Right lobe of liver (tissue), 6 donors: ENCODE measurements at regions not wholly inside any gene's neighbourhood (a gene's known extent, or its start where the extent isn't known, plus 50 kb on each side); places are given as distances from the start of the nearest gene placed in this dataset.

Experiments
- ATAC-seq, 4 donors: fragments of 200-7000 bp; cut with Tn5 transposase; one replicate each; pipeline ENCODE4 v1.9.1; 2020; ENCODE audit warnings: mild to moderate bottlenecking in 4 of 4, moderate library complexity in 4 of 4
- DNase-seq, 3 donors: peaks; one replicate each; pipeline ENCODE4 v3.0.0-alpha.2; 2020
- H3K27ac ChIP-seq, 3 donors: fragments of 200-600 bp; one replicate each; pipeline ENCODE4 v1.8.0; 2022
- H3K27me3 ChIP-seq, 2 donors: fragments of 200-600 bp; one replicate each; pipeline ENCODE4 v1.8.0; 2022
- H3K36me3 ChIP-seq, 4 donors: fragments of 200-600 bp; sonication (generic) in 1 of 4; one replicate each; pipeline versions ENCODE4 v1.5.1 to v1.8.0; 2017 to 2022; ENCODE audit warnings: control low read depth in 1 of 4
- H3K4me1 ChIP-seq, 4 donors: fragments of 200-600 bp; sonication (generic) in 1 of 4; one replicate each; pipeline versions ENCODE4 v1.5.1 to v1.8.0; 2017 to 2022; ENCODE audit warnings: control low read depth in 1 of 4
- H3K4me3 ChIP-seq, 3 donors: fragments of 200-600 bp; one replicate each; pipeline ENCODE4 v1.8.0; 2022
- H3K9me3 ChIP-seq, 4 donors: fragments of 200-600 bp; sonication (generic) in 1 of 4; one replicate each; pipeline versions ENCODE4 v1.5.1 to v1.8.0; 2017 to 2022; ENCODE audit warnings: control low read depth in 1 of 4
- CTCF ChIP-seq, 4 donors: fragments of 200-600 bp in 3 of 4; fragments of 450-650 bp in 1 of 4; IDR thresholded peaks; one replicate each; pipeline versions ENCODE4 v1.5.1 to v1.8.0; 2016 to 2022; ENCODE audit warnings: antibody characterized with exemption in 4 of 4, mild to moderate bottlenecking in 2 of 4
- POLR2A ChIP-seq: fragments of 450-650 bp; IDR thresholded peaks from one replicate; pipeline ENCODE4 v1.6.1; 2017; ENCODE audit warnings: antibody characterized with exemption, mild to moderate bottlenecking
- WGBS: methylation state at CpG from one replicate; pipeline ENCODE4 v1.1.6; 2018; ENCODE audit warnings: low coverage, low lambda C conversion rate; ENCODE audit not compliant: insufficient coverage; ENCODE audit errors: missing lambda C conversion rate; 5-methylcytosine and 5-hydroxymethylcytosine counted together
- intact Hi-C, 2 donors: fragments of 100-400 bp; cut with DNase I; formaldehyde crosslinking; loops; one replicate each; pipeline versions ENCODE4 v1.11.2 to v1.14.1; 2022
- donor health status: DM: no; HTN: yes; CAD: no.
- donor health status: DM: no; HTN: no; CAD: no.
- donor health status: DM: no; HTN: no; CAD: no.
- donor health status: DM: no; HTN: yes; CAD: no.
- donor health status: DM: no; HTN: yes; CAD: no.

DNA sequence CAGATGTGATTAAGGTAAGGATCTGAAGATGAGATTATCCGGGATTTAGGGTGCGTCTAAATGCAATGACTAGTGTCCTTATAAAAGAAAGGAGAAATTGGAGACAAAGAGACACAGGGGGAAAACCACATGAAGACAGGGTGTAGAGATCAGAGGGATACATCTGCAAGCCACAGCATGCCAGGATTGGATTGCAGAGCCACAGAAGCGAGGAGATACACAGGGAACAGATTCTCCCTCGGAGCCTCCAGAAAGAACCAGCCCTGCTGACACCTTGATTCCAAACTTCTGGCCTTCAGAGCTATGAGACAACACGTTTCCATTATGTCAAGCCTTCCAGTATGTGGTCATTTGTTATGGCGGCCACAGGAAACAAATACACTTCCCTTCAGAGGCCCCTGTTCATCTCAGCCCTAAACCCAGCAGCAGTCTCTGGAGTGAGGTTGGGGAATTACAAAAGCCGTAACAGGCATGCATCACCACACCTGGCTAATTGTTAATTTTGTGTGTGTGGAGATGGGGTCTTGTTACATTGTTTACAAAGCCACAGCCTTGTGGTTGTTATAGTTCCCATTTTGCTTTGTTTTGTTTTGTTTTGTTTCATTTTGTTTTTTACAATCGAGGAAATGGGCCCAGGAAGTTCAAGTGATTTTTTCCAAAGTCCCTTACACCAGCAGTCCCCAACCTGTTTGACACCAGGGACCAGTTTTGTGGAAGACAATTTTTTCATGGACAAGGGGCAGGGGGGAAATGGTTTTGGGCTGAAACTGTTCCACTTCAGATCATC lies 51.6 kb upstream of the LYRM9 start:
- H3K36me3 ChIP-seq = no peaks in the 10 kb centered on the region
- no peak overlapping the region for H3K27ac ChIP-seq
- TF ChIP-seq CTCF (IDR thresholded peaks at IDR 0.05) (no peak), POLR2A (no peak)
- no peaks in the 10 kb centered on the region for H3K27me3 ChIP-seq
- 69% methylated on average over 5 of the region's 8 CpGs for WGBS
- ATAC-seq (no peak), DNase-seq (no peak)
- no peaks in the 10 kb centered on the region for H3K4me1 ChIP-seq
- intact Hi-C loops = no loop called here
- no peak overlapping the region for H3K4me3 ChIP-seq
- no peaks in the 10 kb centered on the region for H3K9me3 ChIP-seq

GRCh38 chr17:27945333-27945616 lies 52.1 kb upstream of the LYRM9 start:
- no CpG with 5 or more reads among the region's 6 CpGs for WGBS
- TF ChIP-seq CTCF (IDR thresholded peaks at IDR 0.05) (no peak), POLR2A (no peak)
- DNase-seq (no peak), ATAC-seq (no peak)
- intact Hi-C loops = no loop called here
- Histone ChIP-seq H3K4me3 (no peak overlapping the region), H3K36me3 (no peaks in the 10 kb centered on the region), H3K4me1 (no peaks in the 10 kb centered on the region), H3K9me3 (no peaks in the 10 kb centered on the region), H3K27me3 (no peaks in the 10 kb centered on the region), H3K27ac (no peak overlapping the region)

DNA sequence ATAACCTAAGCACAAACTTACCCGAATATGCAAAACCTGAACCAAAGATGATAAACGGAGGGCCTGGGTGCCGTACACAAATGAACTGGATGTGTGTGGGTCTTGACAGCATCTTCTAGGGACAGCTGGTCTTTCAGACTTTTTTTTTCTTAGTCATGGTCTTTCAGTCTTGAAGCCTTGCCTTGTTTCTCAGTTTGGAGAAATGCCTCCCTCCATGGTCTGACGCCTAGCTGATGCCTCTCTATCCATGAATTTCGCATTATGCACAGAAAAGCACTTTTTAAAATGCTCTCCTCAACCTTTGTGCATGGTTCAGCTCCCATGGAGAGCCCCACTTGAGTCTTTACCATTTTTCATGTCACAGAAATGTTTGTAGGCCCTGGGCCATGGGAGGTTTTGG lies 52.8 kb upstream of the LYRM9 start:
- H3K4me3 ChIP-seq = no peak overlapping the region
- no peaks in the 10 kb centered on the region for H3K4me1 ChIP-seq
- TF ChIP-seq POLR2A = no peak
- no peak for TF ChIP-seq CTCF (IDR thresholded peaks at IDR 0.05)
- intact Hi-C loops = no loop called here
- H3K27ac ChIP-seq = no peak overlapping the region
- WGBS = 80% methylated on average over 5 of the region's 5 CpGs
- H3K9me3 ChIP-seq = no peaks in the 10 kb centered on the region
- no peak for ATAC-seq
- no peak for DNase-seq
- no peaks in the 10 kb centered on the region for H3K36me3 ChIP-seq
- H3K27me3 ChIP-seq = no peaks in the 10 kb centered on the region

- DNase-seq (no peak), ATAC-seq (no peak)
- WGBS = 67% methylated on average over 2 of the region's 2 CpGs
- intact Hi-C loops = no loop called here
- Histone ChIP-seq H3K9me3 (no peaks in the 10 kb centered on the region), H3K27me3 (no peaks in the 10 kb centered on the region), H3K4me1 (no peaks in the 10 kb centered on the region), H3K36me3 (no peaks in the 10 kb centered on the region), H3K4me3 (no peak overlapping the region), H3K27ac (no peak overlapping the region)
- no peak for TF ChIP-seq POLR2A
- TF ChIP-seq CTCF (IDR thresholded peaks at IDR 0.05) = no peak
These were observed 53.3 kb upstream of the LYRM9 start for GRCh38 chr17:27946513-27946912.

- Histone ChIP-seq H3K27ac (no peak overlapping the region), H3K9me3 (no peaks in the 10 kb centered on the region), H3K36me3 (no peaks in the 10 kb centered on the region), H3K27me3 (no peaks in the 10 kb centered on the region), H3K4me1 (no peaks in the 10 kb centered on the region), H3K4me3 (no peak overlapping the region)
- TF ChIP-seq POLR2A (no peak), CTCF (IDR thresholded peaks at IDR 0.05) (no peak)
- intact Hi-C loops = no loop called here
- no peak for DNase-seq
- ATAC-seq = no peak
- 62% methylated on average over 3 of the region's 4 CpGs for WGBS
These were observed 53.8 kb upstream of the LYRM9 start for GRCh38 chr17:27947005-27947406.
